K562 (cell line): ENCODE measurements at regions not wholly inside any gene's neighbourhood (a gene's known extent, or its start where the extent isn't known, plus 50 kb on each side); places are given as distances from the start of the nearest gene placed in this dataset.

ENCODE experiments used
- CBX5 ChIP-seq: IDR thresholded peaks from 2 replicates; pipeline ENCODE4 v1.6.1; 2014; ENCODE audit warnings: low read depth, borderline replicate concordance
- CC2D1A ChIP-seq: fragments of 450-650 bp; IDR thresholded peaks from 2 replicates; pipeline ENCODE4 v1.6.1; 2017; ENCODE audit warnings: mild to moderate bottlenecking
- SETDB1 ChIP-seq: IDR thresholded peaks from one replicate; pipeline ENCODE4 v1.6.1; 2012; ENCODE audit warnings: low read length, control low read depth, inconsistent platforms
- SP1 ChIP-seq: sonication (generic); formaldehyde crosslinking; IDR thresholded peaks from 2 replicates; pipeline ENCODE4 v1.8.1; 2022; ENCODE audit warnings: mild to moderate bottlenecking, missing genetic modification reagents
- TF ChIP-seq, protein P1 (sequence below), 3 experiments: IDR thresholded peaks in 2 of 3; conservative IDR thresholded peaks in 1 of 3; 2 replicates each; pipeline ENCODE4 v1.5.1; 2011 to 2012; ENCODE audit warnings: low read length in 3 of 3, mild to moderate bottlenecking in 3 of 3, control low read depth in 2 of 3, improper control_type of control experiment in 1 of 3, inconsistent platforms in 1 of 3, low read depth in 1 of 3, mixed read lengths in 1 of 3, moderate library complexity in 1 of 3; ENCODE audit not compliant: insufficient read depth in 2 of 3
- TF ChIP-seq, protein P2 (sequence below): fragments of 450-650 bp; IDR thresholded peaks from 2 replicates; pipeline ENCODE4 v1.7.1; 2018; ENCODE audit warnings: mild to moderate bottlenecking, low read depth; ENCODE audit not compliant: partially characterized antibody

DNA sequence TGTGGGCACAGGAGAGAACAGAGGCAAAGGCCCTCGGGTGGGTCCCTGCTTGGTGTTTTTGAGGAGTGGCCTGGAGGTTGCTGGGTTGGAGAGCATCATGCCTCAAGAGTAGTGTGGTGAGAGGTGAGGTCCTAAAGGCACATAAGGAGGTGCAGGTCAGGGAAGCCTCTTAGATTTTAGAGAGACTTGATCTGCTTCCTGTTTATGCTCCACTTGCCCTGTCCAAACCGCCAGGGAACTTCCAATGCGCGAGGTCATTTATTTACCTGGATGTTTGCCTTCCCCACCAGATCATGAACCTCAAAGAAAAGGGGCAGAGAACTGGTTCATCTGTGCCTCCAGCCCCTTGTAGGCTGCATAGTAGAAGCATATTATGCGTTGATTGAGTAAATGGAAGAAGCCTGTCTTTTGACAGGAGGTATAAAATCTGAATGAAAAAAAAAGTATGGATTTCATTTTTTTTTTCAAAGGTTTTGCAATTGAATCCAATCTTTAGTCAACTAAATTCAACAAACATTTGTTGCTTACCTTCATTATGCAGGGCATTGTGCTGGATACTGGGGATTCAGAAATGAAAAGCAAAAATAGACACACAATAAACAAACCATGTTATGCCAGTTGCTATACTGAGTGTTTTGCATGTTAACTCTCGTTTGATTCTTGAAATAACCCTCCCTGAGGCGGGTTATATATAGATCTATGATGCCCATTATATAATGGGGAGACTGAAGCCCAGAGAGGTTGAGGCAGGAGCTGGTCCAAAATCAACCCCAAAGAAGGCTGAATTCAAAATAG is 485.2 kb downstream of the VRK1 start:
- TF ChIP-seq CBX5 (no peak), SETDB1 (no peak), SP1 (CRISPR knock-in tag) (no peak), CC2D1A (no peak)
- TF ChIP-seq, protein P1, sequence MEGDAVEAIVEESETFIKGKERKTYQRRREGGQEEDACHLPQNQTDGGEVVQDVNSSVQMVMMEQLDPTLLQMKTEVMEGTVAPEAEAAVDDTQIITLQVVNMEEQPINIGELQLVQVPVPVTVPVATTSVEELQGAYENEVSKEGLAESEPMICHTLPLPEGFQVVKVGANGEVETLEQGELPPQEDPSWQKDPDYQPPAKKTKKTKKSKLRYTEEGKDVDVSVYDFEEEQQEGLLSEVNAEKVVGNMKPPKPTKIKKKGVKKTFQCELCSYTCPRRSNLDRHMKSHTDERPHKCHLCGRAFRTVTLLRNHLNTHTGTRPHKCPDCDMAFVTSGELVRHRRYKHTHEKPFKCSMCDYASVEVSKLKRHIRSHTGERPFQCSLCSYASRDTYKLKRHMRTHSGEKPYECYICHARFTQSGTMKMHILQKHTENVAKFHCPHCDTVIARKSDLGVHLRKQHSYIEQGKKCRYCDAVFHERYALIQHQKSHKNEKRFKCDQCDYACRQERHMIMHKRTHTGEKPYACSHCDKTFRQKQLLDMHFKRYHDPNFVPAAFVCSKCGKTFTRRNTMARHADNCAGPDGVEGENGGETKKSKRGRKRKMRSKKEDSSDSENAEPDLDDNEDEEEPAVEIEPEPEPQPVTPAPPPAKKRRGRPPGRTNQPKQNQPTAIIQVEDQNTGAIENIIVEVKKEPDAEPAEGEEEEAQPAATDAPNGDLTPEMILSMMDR (IDR thresholded peaks at IDR 0.05 in 2 of 3, conservative IDR thresholded peaks at IDR 0.05 in 1 of 3; ENCODE audit: insufficient read depth in 2 of 3, low read depth in 1 of 3, low read length in 3 of 3), result no peak
- TF ChIP-seq, protein P2, sequence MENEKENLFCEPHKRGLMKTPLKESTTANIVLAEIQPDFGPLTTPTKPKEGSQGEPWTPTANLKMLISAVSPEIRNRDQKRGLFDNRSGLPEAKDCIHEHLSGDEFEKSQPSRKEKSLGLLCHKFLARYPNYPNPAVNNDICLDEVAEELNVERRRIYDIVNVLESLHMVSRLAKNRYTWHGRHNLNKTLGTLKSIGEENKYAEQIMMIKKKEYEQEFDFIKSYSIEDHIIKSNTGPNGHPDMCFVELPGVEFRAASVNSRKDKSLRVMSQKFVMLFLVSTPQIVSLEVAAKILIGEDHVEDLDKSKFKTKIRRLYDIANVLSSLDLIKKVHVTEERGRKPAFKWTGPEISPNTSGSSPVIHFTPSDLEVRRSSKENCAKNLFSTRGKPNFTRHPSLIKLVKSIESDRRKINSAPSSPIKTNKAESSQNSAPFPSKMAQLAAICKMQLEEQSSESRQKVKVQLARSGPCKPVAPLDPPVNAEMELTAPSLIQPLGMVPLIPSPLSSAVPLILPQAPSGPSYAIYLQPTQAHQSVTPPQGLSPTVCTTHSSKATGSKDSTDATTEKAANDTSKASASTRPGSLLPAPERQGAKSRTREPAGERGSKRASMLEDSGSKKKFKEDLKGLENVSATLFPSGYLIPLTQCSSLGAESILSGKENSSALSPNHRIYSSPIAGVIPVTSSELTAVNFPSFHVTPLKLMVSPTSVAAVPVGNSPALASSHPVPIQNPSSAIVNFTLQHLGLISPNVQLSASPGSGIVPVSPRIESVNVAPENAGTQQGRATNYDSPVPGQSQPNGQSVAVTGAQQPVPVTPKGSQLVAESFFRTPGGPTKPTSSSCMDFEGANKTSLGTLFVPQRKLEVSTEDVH, result no peak
